ENCODE measurements at regions not wholly inside any gene's neighbourhood (a gene's known extent, or its start where the extent isn't known, plus 50 kb on each side); places are given as distances from the start of the nearest gene placed in this dataset.

DNA sequence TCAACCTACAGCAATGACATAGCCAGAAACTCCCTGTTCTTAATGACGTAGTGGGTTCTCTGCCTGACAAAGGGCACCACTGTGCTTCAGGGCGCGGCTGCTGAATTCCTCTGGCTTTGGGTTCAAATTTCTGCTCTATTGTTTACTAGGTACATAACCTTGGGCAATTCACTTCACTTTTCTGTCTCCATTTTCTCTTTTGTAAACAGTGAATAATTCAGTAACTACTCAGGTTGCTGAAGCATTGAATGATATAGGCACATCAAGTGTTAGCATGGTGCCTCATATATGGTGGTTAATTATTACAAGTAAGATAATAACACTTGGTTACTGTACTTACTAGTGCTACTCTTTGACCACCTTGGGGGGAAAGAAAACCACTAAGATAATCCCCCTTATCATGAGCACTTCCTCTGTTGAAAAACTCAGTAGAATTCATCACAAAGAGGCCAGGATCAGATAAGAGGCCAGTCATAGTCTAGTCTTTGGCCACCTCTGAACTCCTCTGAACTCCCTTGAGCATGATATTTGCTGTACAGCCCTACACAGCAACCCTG is 92.0 kb upstream of the AHR start:
- TF ChIP-seq, protein P1, sequence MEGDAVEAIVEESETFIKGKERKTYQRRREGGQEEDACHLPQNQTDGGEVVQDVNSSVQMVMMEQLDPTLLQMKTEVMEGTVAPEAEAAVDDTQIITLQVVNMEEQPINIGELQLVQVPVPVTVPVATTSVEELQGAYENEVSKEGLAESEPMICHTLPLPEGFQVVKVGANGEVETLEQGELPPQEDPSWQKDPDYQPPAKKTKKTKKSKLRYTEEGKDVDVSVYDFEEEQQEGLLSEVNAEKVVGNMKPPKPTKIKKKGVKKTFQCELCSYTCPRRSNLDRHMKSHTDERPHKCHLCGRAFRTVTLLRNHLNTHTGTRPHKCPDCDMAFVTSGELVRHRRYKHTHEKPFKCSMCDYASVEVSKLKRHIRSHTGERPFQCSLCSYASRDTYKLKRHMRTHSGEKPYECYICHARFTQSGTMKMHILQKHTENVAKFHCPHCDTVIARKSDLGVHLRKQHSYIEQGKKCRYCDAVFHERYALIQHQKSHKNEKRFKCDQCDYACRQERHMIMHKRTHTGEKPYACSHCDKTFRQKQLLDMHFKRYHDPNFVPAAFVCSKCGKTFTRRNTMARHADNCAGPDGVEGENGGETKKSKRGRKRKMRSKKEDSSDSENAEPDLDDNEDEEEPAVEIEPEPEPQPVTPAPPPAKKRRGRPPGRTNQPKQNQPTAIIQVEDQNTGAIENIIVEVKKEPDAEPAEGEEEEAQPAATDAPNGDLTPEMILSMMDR (IDR thresholded peaks at IDR 0.05), result no peak
- TF ChIP-seq POLR2A (IDR thresholded peaks at IDR 0.05), result no peak

Data from vagina (tissue), 2 donors.